ENCODE measurements at regions not wholly inside any gene's neighbourhood (a gene's known extent, or its start where the extent isn't known, plus 50 kb on each side); places are given as distances from the start of the nearest gene placed in this dataset.
A peak's percentile ranks its signal among the peaks of the same experiment; 100 is the strongest.

GRCh38 chr14:65794674-65795279, 382.2 kb downstream of the FUT8 start:
- DNase-seq = no peak

GRCh38 chr14:65798216-65798615, 385.7 kb downstream of the FUT8 start:
- DNase-seq = no peak

DNA sequence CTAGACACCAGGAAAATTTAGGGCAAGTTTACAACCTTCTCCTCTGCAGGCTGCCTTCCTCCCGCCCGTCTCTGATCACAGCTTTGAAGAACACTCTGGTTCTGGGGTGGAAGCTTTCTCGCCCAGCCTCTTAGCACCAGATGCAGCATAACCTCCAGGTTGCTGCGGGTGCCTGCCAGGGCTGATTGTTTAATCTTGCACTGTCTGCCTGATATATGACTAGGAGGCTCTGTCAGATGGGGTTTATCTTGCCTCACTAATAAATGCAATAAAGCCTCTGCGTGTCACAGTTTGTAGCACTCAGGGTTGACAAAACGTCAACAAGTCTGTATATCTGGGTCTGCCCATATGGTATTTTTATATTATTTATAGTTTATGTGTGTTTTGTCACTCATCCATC, 388.2 kb downstream of the FUT8 start:
- DNase-seq = no peak

DNA sequence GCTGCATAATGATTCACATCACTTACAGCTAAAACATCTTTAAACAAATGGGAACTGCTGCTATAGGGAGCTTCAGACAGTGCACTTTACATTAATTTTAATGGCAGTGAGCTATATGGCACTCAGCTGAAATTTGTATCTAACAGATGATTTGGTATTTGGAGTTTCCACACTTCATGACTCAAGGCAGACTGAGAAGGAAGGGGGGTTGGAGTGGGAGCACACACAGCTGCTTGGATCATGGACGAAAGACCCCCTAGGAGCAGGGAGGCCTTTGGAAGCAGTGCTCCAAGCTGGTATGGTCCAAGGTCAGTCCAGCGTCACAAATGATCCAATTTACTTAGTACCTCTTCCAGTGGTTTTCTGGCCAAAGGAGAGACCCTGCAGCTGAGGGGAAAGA, 389.7 kb downstream of the FUT8 start:
- DNase-seq = no peak

DNA sequence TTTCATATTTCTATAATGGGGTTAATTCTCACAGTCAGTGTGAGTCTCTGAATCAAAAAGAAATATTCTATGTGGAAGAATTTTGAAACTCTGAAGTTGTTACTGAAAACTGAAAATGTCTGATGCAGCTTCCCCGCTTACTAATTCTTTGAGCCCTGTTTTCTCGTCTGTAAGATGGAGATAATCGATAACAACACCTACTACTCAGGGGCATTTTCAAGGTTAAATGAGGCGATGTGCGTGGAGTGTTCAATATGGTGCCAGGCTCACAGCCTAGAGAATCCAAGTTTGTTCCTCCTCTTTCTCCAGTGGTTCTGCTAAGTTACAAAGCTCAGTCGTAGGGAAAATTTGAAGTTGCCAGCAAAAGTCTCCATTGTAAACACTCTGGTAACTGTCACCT, 391.4 kb downstream of the FUT8 start:
- DNase-seq = no peak

DNA sequence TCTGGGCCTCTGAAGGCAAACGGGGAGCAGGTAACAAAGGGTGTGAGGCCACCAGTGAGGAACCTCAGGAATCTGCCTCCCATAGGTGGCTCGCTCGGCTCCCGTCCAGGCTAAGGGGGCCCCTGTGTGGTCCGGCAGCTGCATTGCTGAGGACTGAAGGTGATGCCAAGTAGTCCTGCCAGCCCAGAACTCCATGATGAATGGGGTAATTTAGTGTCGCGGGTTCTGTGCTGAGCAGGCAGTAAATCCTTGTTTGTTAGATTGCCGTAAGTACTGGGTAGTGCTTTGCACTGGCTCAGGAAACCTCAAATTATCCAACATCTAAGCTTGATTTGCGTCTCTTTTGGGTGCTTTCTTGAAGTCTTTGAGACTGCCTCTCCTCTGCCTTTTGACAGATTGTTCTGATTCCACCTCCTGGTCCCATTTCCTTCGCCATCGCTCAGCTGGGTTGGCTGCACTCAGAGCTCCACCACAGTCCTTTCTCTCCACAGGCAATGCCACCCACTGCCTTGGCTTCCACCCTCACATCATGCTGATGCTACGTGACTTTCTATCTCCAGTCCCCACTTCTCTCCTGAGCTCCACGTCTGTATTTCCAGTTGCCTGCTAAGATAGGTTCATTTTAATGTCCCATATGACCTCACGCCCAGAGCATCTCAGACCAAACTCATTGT, 392.0 kb downstream of the FUT8 start:
- DNase-seq = no peak

DNA sequence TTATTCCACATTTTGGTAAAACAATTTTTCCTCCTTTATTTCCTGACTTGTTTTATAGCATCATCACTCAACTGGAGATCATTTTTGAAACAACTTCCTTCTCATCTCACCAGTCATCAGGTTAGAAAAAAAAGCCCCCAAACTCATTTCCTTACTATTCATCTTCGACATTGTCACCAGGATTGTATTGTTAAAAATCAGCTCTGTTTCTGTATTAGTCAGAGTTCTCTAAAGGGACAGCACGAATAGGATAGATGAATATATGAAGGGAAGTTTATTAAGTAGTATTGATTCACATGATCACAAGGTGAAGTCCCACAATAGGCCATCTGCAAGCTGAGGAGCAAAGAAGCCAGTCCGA, 392.6 kb downstream of the FUT8 start:
- no peak for DNase-seq

DNA sequence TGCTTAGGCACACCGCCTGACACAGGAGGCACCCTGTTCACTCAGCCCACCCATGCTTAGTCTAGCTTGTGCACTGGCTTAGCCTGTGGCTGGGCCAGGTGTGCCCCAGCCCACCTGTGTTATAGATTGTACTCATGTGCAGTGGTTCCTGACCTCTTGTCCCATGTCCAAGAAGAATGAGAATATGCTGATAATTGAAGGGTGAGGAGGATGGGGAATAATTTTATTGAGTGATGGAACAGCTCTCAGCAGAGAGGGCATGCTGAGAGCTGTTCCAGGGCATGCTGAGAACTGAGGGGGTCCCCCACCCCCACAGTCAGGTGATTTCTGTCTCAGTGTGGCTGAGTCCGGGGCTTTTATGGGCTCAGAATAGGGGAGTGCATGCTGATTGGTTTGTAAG, 395.9 kb downstream of the FUT8 start:
- no peak for DNase-seq

- DNase-seq = no peak
These were observed 397.8 kb downstream of the FUT8 start for GRCh38 chr14:65810322-65810721.

- no peak for DNase-seq
These were observed 401.3 kb downstream of the FUT8 start for GRCh38 chr14:65813760-65814384.

GRCh38 chr14:65815127-65815526, 402.6 kb downstream of the FUT8 start:
- no peak for DNase-seq

DNA sequence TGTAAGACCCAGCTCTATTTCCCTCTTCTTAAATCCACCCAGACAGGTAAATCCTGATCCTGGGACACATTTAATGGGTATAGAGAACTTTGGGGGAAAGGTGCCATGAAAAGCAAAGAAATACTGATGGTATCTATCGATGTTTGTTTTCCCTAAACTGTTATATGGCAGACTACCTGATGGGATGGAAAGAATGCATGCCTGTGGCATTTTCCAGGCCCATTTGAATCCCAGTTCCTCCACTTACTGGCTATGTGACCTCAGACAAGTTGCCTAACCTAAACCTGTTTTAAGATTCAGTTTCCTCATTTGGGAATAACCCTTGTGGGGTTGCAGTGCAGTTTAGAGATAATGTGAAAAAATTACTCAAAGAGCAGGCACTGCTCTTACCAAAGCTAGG, 404.5 kb downstream of the FUT8 start:
- no peak for DNase-seq

GRCh38 chr14:65819569-65819968, 407.0 kb downstream of the FUT8 start:
- no peak for DNase-seq

GRCh38 chr14:65821224-65821753, 408.8 kb downstream of the FUT8 start:
- DNase-seq = no peak

DNA sequence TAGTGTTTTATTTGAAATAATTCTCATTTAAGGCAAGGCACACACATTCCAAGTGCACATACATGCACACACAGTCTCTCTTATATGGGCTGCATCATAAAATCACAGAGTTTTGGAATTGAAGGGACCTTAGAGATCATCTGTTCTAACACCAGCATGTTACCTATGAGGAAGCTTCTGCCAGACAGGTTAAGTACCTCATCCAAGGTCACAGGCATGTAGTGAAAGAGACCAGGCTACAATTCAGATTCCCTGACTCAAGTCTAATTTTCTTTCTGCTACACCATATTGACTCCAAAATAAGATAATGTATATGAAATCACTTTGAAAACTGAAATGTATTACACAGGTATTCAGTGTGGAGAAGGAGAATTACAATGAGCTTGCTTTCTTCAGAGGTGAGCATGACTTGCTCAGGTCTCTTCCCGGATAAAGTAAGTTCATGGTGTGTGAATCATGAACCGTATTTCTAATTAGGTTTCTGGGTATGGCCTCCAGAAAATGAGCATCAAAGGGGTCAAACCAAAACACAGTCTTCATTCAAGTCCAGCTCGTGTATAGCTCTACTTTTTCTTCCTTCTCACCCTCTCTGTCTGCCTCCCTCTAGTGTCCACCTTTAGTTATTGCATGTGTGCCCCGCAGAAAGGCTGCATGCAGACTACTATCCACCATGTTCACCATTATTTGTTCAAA, 411.9 kb downstream of the FUT8 start:
- DNase-seq = peak; percentile 27 to 60

DNA sequence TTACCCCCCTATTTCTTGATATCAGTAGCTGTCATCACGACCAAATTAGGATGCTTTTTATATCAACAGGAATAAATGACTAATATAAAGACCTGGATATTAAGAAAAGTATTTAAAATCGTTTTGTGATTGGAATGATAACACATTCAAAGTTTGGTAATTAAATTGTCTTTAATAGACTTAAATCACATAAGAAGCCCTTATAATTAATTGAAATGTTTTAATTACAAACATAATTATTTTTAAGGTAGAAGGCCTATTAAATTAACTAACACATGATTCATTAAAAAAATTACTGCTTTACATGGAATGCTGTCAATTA, 412.4 kb downstream of the FUT8 start:
- DNase-seq = no peak

DNA sequence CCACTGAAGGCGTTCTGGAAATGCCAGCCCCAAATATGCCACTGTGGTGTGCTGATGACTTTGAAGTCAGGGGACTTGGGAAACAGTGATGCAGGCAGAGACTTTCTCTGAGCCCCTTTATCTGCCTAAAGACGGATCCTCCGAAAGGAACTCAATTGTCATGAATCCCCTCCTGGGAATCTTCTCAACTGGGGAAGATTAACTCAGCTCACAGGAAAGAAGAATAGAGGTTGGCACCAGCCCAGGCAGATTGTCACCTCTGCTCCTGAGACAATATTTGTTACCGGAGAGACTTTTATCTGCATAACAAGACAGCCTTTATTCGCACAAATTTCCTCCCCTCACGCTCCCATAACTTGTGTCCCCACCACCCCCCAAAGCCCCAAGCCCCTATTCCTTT, 414.4 kb downstream of the FUT8 start:
- no peak for DNase-seq

DNA sequence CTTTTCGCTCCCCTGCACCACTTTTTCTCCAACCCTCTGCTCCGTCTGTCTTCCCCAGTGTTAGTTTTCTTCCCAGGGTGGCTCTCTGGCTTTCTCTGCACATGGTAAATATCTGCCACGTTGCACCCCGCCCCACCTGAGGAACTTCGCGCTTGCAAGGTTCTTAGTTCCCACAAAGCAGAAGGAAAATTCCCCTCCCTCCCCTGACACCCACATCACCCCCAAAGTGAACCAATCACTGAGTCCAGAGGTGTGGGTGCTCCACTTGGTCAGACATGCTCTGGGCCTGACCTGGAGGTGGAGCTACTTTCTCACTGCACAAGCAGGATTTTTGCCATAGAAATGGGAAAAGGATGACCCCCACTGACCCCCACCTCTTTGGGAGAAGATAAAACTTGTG, 415.0 kb downstream of the FUT8 start:
- DNase-seq = no peak

GRCh38 chr14:65828396-65828795, 415.9 kb downstream of the FUT8 start:
- no peak for DNase-seq

GRCh38 chr14:65832431-65833266, 420.1 kb downstream of the FUT8 start:
- DNase-seq = no peak

DNA sequence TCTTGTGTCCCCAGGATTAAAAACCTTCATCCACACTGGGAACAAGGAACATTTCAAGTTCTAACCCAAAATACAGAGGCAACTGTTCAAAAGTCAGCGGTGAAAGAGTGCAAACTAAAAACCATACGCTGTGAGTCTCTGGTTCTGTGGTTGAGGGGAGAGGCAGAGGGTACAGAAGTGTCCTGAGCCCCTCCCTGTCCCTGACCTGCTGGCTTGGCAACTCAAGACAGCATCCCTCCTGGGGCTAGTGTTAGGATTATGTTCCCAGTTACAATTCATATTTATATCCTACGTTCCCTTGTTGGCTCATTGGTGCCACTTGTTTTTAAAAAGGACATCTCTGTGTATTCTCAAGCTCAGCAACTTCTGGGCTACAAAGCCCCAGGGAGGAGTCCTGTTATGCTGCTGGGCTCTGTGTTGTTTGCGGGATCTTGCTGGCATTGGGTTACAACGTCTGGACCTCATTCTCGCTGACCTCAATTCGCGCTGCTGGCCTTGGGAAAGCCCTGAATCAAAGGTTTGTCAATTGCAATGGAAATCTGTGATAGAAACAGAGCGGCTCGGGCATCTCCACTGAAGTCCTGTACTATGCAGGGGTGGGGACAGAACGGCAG, 420.8 kb downstream of the FUT8 start:
- DNase-seq = no peak

DNA sequence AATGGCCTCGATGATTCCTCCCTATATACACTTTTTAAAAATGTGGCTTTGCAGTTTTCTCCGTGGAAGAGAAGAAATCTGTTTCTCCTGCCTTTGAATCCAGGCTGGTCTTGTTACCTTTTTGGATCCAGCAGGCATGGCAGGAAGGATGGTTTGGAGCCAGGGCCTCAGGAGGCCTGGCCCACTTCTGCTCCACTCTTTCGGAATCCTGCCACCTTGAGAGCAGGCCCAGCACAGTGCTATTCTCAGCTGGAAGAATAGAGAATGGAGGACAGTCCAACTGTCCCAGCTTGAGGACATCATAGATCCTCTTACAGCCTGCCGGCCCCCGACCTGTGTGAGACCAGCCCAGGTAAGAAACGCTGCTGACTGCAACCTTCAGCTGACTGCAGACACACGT, 421.5 kb downstream of the FUT8 start:
- no peak for DNase-seq

DNA sequence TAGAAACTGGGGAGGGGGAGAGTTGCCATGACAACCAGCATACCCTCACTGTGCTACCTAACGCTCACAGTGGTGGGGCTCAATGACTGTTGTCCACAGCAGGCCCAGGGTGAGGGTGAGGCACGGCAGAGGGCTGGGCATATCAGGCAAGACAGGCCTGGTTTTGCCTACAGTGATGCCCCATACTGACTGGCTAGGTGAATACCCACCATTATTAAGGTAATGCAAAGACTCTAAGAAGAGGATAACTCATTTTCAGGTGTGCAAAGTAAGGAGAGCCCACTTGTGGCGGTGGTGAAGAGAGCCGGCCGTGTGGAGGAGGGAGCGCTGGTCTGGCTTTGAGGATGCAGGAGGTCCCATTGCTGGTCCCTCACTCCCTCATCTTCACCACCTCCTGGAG, 422.3 kb downstream of the FUT8 start:
- DNase-seq = no peak
